ENCODE measurements at regions not wholly inside any gene's neighbourhood (a gene's known extent, or its start where the extent isn't known, plus 50 kb on each side); places are given as distances from the start of the nearest gene placed in this dataset.

- TF ChIP-seq CTCF (IDR thresholded peaks at IDR 0.05) (no peak), POLR2A (IDR thresholded peaks at IDR 0.05) (no peak)
These were observed 62.0 kb upstream of the SLC28A3 start for GRCh38 chr9:84402517-84402916.

Measured in esophagus squamous epithelium (tissue), 4 donors.